GM12878 (cell line): ENCODE measurements at regions not wholly inside any gene's neighbourhood (a gene's known extent, or its start where the extent isn't known, plus 50 kb on each side); places are given as distances from the start of the nearest gene placed in this dataset.
A peak's percentile ranks its signal among the peaks of the same experiment; 100 is the strongest.

Experiments
- ATAC-seq: fragments of 200-7000 bp; cut with Tn5 transposase; 3 replicates; pipeline ENCODE4 v1.9.1; 2020; ENCODE audit warnings: mild to moderate bottlenecking, moderate library complexity
- BruUV-seq: library from RNA; stranded (reverse); fragments of 400-500 nt; replicated peaks from 2 replicates; lab custom pipeline; 2021; lab: Mats Ljungman, UMichigan
- CTCF ChIA-PET: fragments of 300-600 bp; sonication (Branson Sonifier 250); formaldehyde crosslinking; extraction: SDS; loops from one replicate; lab custom pipeline; 2021; ENCODE audit warnings: inconsistent platforms; lab: Yijun Ruan, JAX
- POLR2A ChIA-PET: fragments of 350-600 bp; formaldehyde crosslinking; extraction: SDS; loops from one replicate; lab custom pipeline; 2021; ENCODE audit warnings: inconsistent platforms; lab: Charles Lee
- RAD21 ChIA-PET: fragments of 300-600 bp; sonication (Branson Sonifier 250); formaldehyde crosslinking; loops from one replicate; lab custom pipeline; 2023; ENCODE audit warnings: antibody characterized with exemption; ENCODE audit not compliant: unreplicated experiment; lab: Charles Lee
- SMC1A ChIA-PET: fragments of 300-600 bp; sonication (Branson Sonifier 250); formaldehyde crosslinking; loops from one replicate; lab custom pipeline; 2023; ENCODE audit not compliant: unreplicated experiment, uncharacterized antibody; lab: Charles Lee
- DNase-seq: peaks from one replicate; pipeline ENCODE4 v3.0.0-alpha.2; 2011; ENCODE audit warnings: low read depth, low spot score
- FAIRE-seq: peaks from 3 replicates; lab custom pipeline; 2011; peaks lifted over from hg19 to GRCh38; lab: Jason Lieb, UNC
- H2AFZ ChIP-seq: 2 replicates; pipeline ENCODE4 v1.6.0; 2011; ENCODE audit warnings: low read depth, low read length, control low read depth; ENCODE audit not compliant: control insufficient read depth
- H3K27ac ChIP-seq: 2 replicates; pipeline ENCODE4 v1.5.1; 2011; ENCODE audit warnings: control low read depth; ENCODE audit not compliant: control insufficient read depth, insufficient read depth
- H3K27me3 ChIP-seq, 2 experiments: replicated peaks in 1 of 2; 2 replicates each; pipeline versions ENCODE4 v1.6.0 to v1.6.1; 2011; ENCODE audit warnings: low read length in 1 of 2; ENCODE audit not compliant: control insufficient read depth in 2 of 2, insufficient read depth in 2 of 2
- H3K36me3 ChIP-seq, 2 experiments: 2 replicates each; pipeline ENCODE4 v1.5.1; 2011; ENCODE audit warnings: low read length in 1 of 2; ENCODE audit not compliant: control insufficient read depth in 2 of 2, insufficient read depth in 2 of 2
- H3K4me1 ChIP-seq: 2 replicates; pipeline ENCODE4 v1.6.1; 2011; ENCODE audit warnings: mild to moderate bottlenecking, low read length, moderate library complexity, mixed read lengths; ENCODE audit not compliant: control insufficient read depth, insufficient read depth
- H3K4me2 ChIP-seq: 2 replicates; pipeline ENCODE4 v1.6.0; 2011; ENCODE audit warnings: control low read depth; ENCODE audit not compliant: control insufficient read depth, insufficient read depth
- H3K4me3 ChIP-seq: fragments of 200-600 bp; sonication (generic); 2 replicates; pipeline ENCODE4 v1.5.1; 2016
- H3K79me2 ChIP-seq: 2 replicates; pipeline ENCODE4 v1.6.0; 2011; ENCODE audit warnings: low read length; ENCODE audit not compliant: control insufficient read depth, insufficient read depth
- H3K9ac ChIP-seq: 2 replicates; pipeline ENCODE4 v1.8.0; 2011; ENCODE audit warnings: low read length, control low read depth, mixed read lengths; ENCODE audit not compliant: control insufficient read depth, insufficient read depth
- H3K9me3 ChIP-seq: replicated peaks from 3 replicates; pipeline ENCODE4 v1.5.1; 2011; ENCODE audit warnings: mild to moderate bottlenecking, low read length; ENCODE audit not compliant: control insufficient read depth, insufficient read depth
- H4K20me1 ChIP-seq: 2 replicates; pipeline ENCODE4 v1.6.0; 2011; ENCODE audit not compliant: control insufficient read depth, insufficient read depth
- CREM ChIP-seq: IDR thresholded peaks from 2 replicates; pipeline ENCODE4 v1.6.1; 2014; ENCODE audit warnings: antibody characterized with exemption, low read depth
- FOXM1 ChIP-seq: IDR thresholded peaks from 2 replicates; pipeline ENCODE4 v1.6.1; 2012; ENCODE audit warnings: low read depth, mild to moderate bottlenecking, inconsistent platforms, low read length, moderate library complexity
- JUNB ChIP-seq: IDR thresholded peaks from 2 replicates; pipeline ENCODE4 v1.6.1; 2016; ENCODE audit warnings: antibody characterized with exemption, mild to moderate bottlenecking
- MEF2A ChIP-seq: IDR thresholded peaks from 2 replicates; pipeline ENCODE4 v1.6.1; 2011; ENCODE audit warnings: low read depth, mild to moderate bottlenecking, low read length, moderate library complexity; ENCODE audit not compliant: insufficient read depth
- MYC ChIP-seq: IDR thresholded peaks from 2 replicates; pipeline ENCODE4 v1.6.1; 2011; ENCODE audit warnings: mild to moderate bottlenecking, low read length, moderate library complexity, inconsistent platforms; ENCODE audit not compliant: insufficient read depth, insufficient replicate concordance, insufficient read length, severe bottlenecking
- NFIC ChIP-seq: IDR thresholded peaks from 2 replicates; pipeline ENCODE4 v1.6.1; 2012; ENCODE audit warnings: low read depth, mild to moderate bottlenecking, inconsistent platforms, low read length, moderate library complexity
- RELA ChIP-seq: fragments of 450-650 bp; IDR thresholded peaks from 2 replicates; pipeline ENCODE4 v1.8.0; 2014; ENCODE audit warnings: borderline replicate concordance; ENCODE audit not compliant: partially characterized antibody
- RUNX3 ChIP-seq: IDR thresholded peaks from 2 replicates; pipeline ENCODE4 v1.6.1; 2012; ENCODE audit warnings: low read length, inconsistent platforms
- STAT3 ChIP-seq: IDR thresholded peaks from 2 replicates; pipeline ENCODE4 v1.6.1; 2011; ENCODE audit warnings: low read depth, low read length, improper control_type of control experiment
- TARDBP ChIP-seq: IDR thresholded peaks from 2 replicates; pipeline ENCODE4 v1.6.1; 2016; ENCODE audit warnings: borderline replicate concordance
- YBX1 ChIP-seq: fragments of 450-650 bp; IDR thresholded peaks from 2 replicates; pipeline ENCODE4 v1.6.1; 2016; ENCODE audit warnings: antibody characterized with exemption
- ZBED1 ChIP-seq: IDR thresholded peaks from 2 replicates; pipeline ENCODE4 v1.6.1; 2016; ENCODE audit warnings: borderline replicate concordance
- WGBS: methylation state at CpG from one replicate; pipeline ENCODE4 v1.1.6; 2016; ENCODE audit warnings: low lambda C conversion rate; ENCODE audit not compliant: insufficient replicate concordance, insufficient coverage; ENCODE audit errors: missing lambda C conversion rate; 5-methylcytosine and 5-hydroxymethylcytosine counted together
- in situ Hi-C: fragments of 300-500 bp; cut with MboI; formaldehyde crosslinking; loops from 9 replicates; pipeline ENCODE4 v1.14.3; 2018; ENCODE audit warnings: mixed read lengths
- intact Hi-C: fragments of 100-400 bp; cut with micrococcal nuclease; formaldehyde crosslinking; loops from one replicate; pipeline ENCODE4 v1.14.2; 2022; ENCODE audit not compliant: unreplicated experiment
- TF ChIP-seq, protein P1 (sequence below): IDR thresholded peaks from 2 replicates; pipeline ENCODE4 v1.6.1; 2012; ENCODE audit warnings: low read length, inconsistent platforms

DNA sequence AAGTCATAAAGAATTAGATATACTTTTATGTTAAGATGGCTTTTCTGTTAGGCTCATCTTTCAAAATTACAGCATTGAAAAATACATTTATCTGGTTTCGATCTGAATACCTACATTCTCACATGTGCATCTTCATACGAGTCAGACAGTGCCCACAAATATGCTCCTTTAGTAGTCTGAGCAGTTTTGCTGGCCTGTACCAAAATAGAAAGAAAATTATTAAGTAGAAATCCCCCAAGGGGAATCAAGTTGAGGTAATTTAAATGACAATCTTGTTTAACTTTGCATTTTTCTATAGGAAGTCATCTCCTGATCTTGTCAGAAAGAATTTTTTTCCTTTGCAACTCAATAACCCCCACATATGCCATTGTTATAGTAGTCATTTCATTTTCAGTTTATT is 287.4 kb upstream of the SEMA3D start:
- POLR2A ChIA-PET: no interaction called here
- no peak overlapping the region for H3K9ac ChIP-seq
- H2AFZ ChIP-seq: no peak overlapping the region
- no peak overlapping the region for H3K27ac ChIP-seq
- in situ Hi-C loops (no loop called here), intact Hi-C loops (no loop called here)
- no peak overlapping the region for H3K4me3 ChIP-seq
- no peaks in the 10 kb centered on the region for H3K79me2 ChIP-seq
- H4K20me1 ChIP-seq: no peaks in the 10 kb centered on the region
- ATAC-seq: peak; percentile 91
- TF ChIP-seq YBX1: no peak
- 0 out of 2 replicates have a peak, but pooled peaks have one; percentile 39 for TF ChIP-seq MEF2A
- no peak for TF ChIP-seq ZBED1
- peak; percentile 60 for TF ChIP-seq JUNB
- TF ChIP-seq RUNX3: peak; percentile 46; the same call in 1 of the 2 replicates
- TF ChIP-seq NFIC: peak; percentile 43; the same call in 1 of the 2 replicates
- peak; percentile 50; the same call in 1 of the 2 replicates for TF ChIP-seq FOXM1
- no peak for TF ChIP-seq STAT3
- TF ChIP-seq, protein P1, sequence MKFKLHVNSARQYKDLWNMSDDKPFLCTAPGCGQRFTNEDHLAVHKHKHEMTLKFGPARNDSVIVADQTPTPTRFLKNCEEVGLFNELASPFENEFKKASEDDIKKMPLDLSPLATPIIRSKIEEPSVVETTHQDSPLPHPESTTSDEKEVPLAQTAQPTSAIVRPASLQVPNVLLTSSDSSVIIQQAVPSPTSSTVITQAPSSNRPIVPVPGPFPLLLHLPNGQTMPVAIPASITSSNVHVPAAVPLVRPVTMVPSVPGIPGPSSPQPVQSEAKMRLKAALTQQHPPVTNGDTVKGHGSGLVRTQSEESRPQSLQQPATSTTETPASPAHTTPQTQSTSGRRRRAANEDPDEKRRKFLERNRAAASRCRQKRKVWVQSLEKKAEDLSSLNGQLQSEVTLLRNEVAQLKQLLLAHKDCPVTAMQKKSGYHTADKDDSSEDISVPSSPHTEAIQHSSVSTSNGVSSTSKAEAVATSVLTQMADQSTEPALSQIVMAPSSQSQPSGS: 0 out of 2 replicates have a peak, but pooled peaks have one; percentile 42
- TF ChIP-seq RELA: no peak
- 0 out of 2 replicates have a peak, but pooled peaks have one; percentile 12 for TF ChIP-seq CREM
- TF ChIP-seq MYC: no peak
- no peak for TF ChIP-seq TARDBP
- no peaks in the 10 kb centered on the region for H3K4me1 ChIP-seq
- RAD21 ChIA-PET: no interaction called here
- H3K27me3 ChIP-seq: no peaks in the 10 kb centered on the region
- 3% methylated on average over 2 of the region's 2 CpGs for WGBS
- CTCF ChIA-PET: no interaction called here
- no peak for FAIRE-seq
- no TSS peak for BruUV-seq
- H3K4me2 ChIP-seq: no peak overlapping the region
- SMC1A ChIA-PET: no interaction called here
- DNase-seq: peak; percentile 8
- H3K9me3 ChIP-seq: no peaks in the 10 kb centered on the region
- H3K36me3 ChIP-seq: no peaks in the 10 kb centered on the region
